Endodermal cell (in vitro differentiated cells): ENCODE measurements at regions not wholly inside any gene's neighbourhood (a gene's known extent, or its start where the extent isn't known, plus 50 kb on each side); places are given as distances from the start of the nearest gene placed in this dataset.

Experiments
- DNase-seq: peaks from one replicate; pipeline ENCODE4 v3.0.0-alpha.2; 2017
- H3K27ac ChIP-seq: 2 replicates; pipeline ENCODE4 v1.5.1; 2013; ENCODE audit warnings: mild to moderate bottlenecking, low read depth, low read length, moderate library complexity
- H3K27me3 ChIP-seq: 2 replicates; pipeline ENCODE4 v1.6.1; 2013; ENCODE audit warnings: mild to moderate bottlenecking, low read length, moderate library complexity; ENCODE audit not compliant: insufficient read depth, control insufficient read depth, poor library complexity, severe bottlenecking
- H3K36me3 ChIP-seq: 2 replicates; pipeline ENCODE4 v1.7.0; 2013; ENCODE audit warnings: mild to moderate bottlenecking, low read length, moderate library complexity; ENCODE audit not compliant: control insufficient read depth, insufficient read depth
- H3K4me1 ChIP-seq: one replicate; pipeline ENCODE4 v1.7.0; 2013; ENCODE audit warnings: low read length; ENCODE audit not compliant: control insufficient read depth, insufficient read depth
- H3K4me3 ChIP-seq: 2 replicates; pipeline ENCODE4 v1.5.1; 2013; ENCODE audit warnings: mild to moderate bottlenecking, low read length, moderate library complexity
- H3K9ac ChIP-seq: 2 replicates; pipeline ENCODE4 v1.6.1; 2013; ENCODE audit warnings: mild to moderate bottlenecking, low read length, moderate library complexity; ENCODE audit not compliant: poor library complexity, severe bottlenecking; ENCODE audit errors: extremely low read depth
- H3K9me3 ChIP-seq: 2 replicates; pipeline ENCODE4 v1.6.1; 2013; ENCODE audit warnings: mild to moderate bottlenecking, low read length, moderate library complexity; ENCODE audit not compliant: control insufficient read depth
- H3K27ac Mint-ChIP-seq: 2 replicates; pipeline ENCODE4 v1.8.0; 2020; ENCODE audit warnings: mixed read lengths
- H3K27me3 Mint-ChIP-seq: 2 replicates; pipeline ENCODE4 v1.8.0; 2021; ENCODE audit warnings: mild to moderate bottlenecking, mixed read lengths; ENCODE audit not compliant: insufficient read depth
- H3K36me3 Mint-ChIP-seq: 2 replicates; pipeline ENCODE4 v1.8.0; 2020; ENCODE audit warnings: low read depth, mixed read lengths
- H3K4me1 Mint-ChIP-seq: 2 replicates; pipeline ENCODE4 v1.8.0; 2020; ENCODE audit warnings: mixed read lengths
- H3K4me3 Mint-ChIP-seq: 2 replicates; pipeline ENCODE4 v1.8.0; 2020; ENCODE audit warnings: mild to moderate bottlenecking, moderate library complexity, mixed read lengths
- H3K9me3 Mint-ChIP-seq: 2 replicates; pipeline ENCODE4 v1.8.0; 2020; ENCODE audit warnings: mild to moderate bottlenecking, mixed read lengths
- WGBS, 2 experiments: methylation state at CpG; one replicate each; pipeline versions ENCODE4 v1.1.5 to v1.1.7; 2013; ENCODE audit warnings: missing lambda C conversion rate in 2 of 2, mixed read lengths in 1 of 2; ENCODE audit not compliant: insufficient coverage in 1 of 2, insufficient read length in 1 of 2; 5-methylcytosine and 5-hydroxymethylcytosine counted together
- TF ChIP-seq, protein P1 (sequence below): fragments of 200-600 bp; sonication (generic); conservative IDR thresholded peaks from 2 replicates; pipeline ENCODE4 v1.5.0; 2021; ENCODE audit warnings: antibody characterized with exemption, mild to moderate bottlenecking

DNA sequence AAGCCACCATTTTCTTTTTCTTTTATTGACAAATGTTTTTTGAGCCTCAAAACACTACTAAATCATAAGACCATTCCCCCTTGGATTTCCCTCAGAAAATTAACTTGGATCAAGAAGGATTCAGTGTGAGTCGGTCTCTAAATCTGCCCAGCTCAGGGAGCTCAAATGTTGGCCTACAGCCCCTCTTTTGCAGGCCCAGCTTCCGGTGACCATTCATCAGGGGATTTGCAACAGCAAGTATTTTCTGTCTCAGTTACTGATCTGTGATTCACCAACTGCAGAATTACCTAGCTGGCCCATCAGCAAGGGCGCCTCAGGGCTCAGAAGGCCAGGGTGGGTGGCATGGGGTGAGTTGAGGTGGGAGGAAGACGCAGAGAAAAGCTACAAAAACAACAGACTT, 318.1 kb downstream of the CDC5L start:
- Mint-ChIP-seq H3K4me1 (peaks cover 5% of the 10 kb centered on the region), H3K9me3 (no peaks in the 10 kb centered on the region), H3K4me3 (no peak overlapping the region), H3K27ac (no peak overlapping the region), H3K27me3 (peaks cover 3% of the 10 kb centered on the region), H3K36me3 (no peaks in the 10 kb centered on the region)
- no peaks in the 10 kb centered on the region for H3K27me3 ChIP-seq
- no peak for DNase-seq
- H3K27ac ChIP-seq: no peak overlapping the region
- 95 to 100% methylated on average over 1 to 4 of the region's 4 CpGs for WGBS, 2 experiments
- TF ChIP-seq, protein P1, sequence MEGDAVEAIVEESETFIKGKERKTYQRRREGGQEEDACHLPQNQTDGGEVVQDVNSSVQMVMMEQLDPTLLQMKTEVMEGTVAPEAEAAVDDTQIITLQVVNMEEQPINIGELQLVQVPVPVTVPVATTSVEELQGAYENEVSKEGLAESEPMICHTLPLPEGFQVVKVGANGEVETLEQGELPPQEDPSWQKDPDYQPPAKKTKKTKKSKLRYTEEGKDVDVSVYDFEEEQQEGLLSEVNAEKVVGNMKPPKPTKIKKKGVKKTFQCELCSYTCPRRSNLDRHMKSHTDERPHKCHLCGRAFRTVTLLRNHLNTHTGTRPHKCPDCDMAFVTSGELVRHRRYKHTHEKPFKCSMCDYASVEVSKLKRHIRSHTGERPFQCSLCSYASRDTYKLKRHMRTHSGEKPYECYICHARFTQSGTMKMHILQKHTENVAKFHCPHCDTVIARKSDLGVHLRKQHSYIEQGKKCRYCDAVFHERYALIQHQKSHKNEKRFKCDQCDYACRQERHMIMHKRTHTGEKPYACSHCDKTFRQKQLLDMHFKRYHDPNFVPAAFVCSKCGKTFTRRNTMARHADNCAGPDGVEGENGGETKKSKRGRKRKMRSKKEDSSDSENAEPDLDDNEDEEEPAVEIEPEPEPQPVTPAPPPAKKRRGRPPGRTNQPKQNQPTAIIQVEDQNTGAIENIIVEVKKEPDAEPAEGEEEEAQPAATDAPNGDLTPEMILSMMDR: peak; percentile 1
- H3K4me3 ChIP-seq: no peak overlapping the region
- H3K36me3 ChIP-seq: no peaks in the 10 kb centered on the region
- H3K4me1 ChIP-seq: no peaks in the 10 kb centered on the region
- H3K9ac ChIP-seq: no peak overlapping the region
- H3K9me3 ChIP-seq: no peaks in the 10 kb centered on the region

DNA sequence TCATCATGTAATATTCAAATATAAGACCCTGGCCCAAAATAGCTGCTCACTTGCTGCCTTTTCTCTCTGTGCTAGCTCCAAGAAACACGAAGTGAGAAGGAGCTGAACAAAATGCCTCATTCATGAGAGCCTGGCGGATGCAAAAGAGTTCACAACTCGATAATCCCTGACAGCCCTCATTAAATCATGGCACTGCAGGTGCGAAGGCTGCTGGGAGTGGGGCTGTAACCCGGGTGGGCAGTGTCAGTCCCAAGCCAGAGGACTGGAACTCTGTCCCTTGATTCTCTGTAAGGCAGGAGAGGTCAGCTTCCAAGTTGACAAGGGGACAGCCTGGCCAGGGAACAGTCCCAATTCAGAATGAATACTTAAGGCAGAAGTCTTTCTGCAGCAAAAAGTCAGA, 318.5 kb downstream of the CDC5L start:
- Mint-ChIP-seq H3K4me3 (no peak overlapping the region), H3K9me3 (no peaks in the 10 kb centered on the region), H3K27me3 (peaks cover 3% of the 10 kb centered on the region), H3K27ac (no peak overlapping the region), H3K4me1 (peaks cover 5% of the 10 kb centered on the region), H3K36me3 (no peaks in the 10 kb centered on the region)
- no peaks in the 10 kb centered on the region for H3K36me3 ChIP-seq
- no peak overlapping the region for H3K27ac ChIP-seq
- WGBS, 2 experiments: 89 to 96% methylated on average over 5 of the region's 5 CpGs
- no peaks in the 10 kb centered on the region for H3K27me3 ChIP-seq
- H3K9me3 ChIP-seq: no peaks in the 10 kb centered on the region
- TF ChIP-seq, protein P1: no peak
- no peaks in the 10 kb centered on the region for H3K4me1 ChIP-seq
- H3K9ac ChIP-seq: no peak overlapping the region
- no peak for DNase-seq
- no peak overlapping the region for H3K4me3 ChIP-seq

DNA sequence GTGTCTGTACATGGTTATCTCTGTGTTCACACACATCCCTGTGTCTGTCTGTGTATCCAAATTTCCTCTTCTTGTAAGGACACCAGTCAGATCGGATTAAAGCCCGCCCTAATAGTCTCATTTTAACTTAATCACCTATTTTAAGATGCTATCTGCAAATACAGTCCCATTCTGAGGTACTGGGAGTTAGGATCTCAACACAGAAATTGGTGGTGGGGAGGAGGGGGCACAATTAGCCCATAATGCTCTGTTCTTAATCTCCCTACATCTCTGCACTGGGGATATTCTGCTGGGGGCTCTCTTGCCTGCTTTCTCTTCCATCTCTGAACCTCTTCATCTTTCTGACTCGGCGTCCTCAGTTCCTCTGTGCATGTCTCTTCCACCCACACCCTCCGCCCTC, 320.7 kb downstream of the CDC5L start:
- DNase-seq: no peak
- Histone ChIP-seq H3K36me3 (no peaks in the 10 kb centered on the region), H3K4me3 (no peak overlapping the region), H3K9me3 (no peaks in the 10 kb centered on the region), H3K9ac (no peak overlapping the region), H3K27ac (no peak overlapping the region), H3K27me3 (no peaks in the 10 kb centered on the region), H3K4me1 (no peaks in the 10 kb centered on the region)
- Mint-ChIP-seq H3K9me3 (no peaks in the 10 kb centered on the region), H3K4me3 (no peak overlapping the region), H3K36me3 (no peaks in the 10 kb centered on the region), H3K27ac (no peak overlapping the region), H3K4me1 (no peaks in the 10 kb centered on the region), H3K27me3 (peaks cover 3% of the 10 kb centered on the region)
- TF ChIP-seq, protein P1: no peak
- WGBS, 2 experiments: 80 to 89% methylated on average over 1 to 5 of the region's 5 CpGs
